OCI-LY3 (cell line): ENCODE measurements at regions not wholly inside any gene's neighbourhood (a gene's known extent, or its start where the extent isn't known, plus 50 kb on each side); places are given as distances from the start of the nearest gene placed in this dataset.

Source experiments
- H2AFZ ChIP-seq: fragments of 200-600, 300-600 bp; shearing (Covaris generic); 2 replicates; pipeline ENCODE4 v1.6.0; 2014; ENCODE audit warnings: antibody characterized with exemption, low read depth, low read length
- H3K27ac ChIP-seq: fragments of 200-600, 300-600 bp; sonication (generic); 2 replicates; pipeline ENCODE4 v1.5.1; 2014; ENCODE audit warnings: mild to moderate bottlenecking, low read length, moderate library complexity, mixed read lengths
- H3K27me3 ChIP-seq: fragments of 200-600, 300-600 bp; sonication (generic); 2 replicates; pipeline ENCODE4 v1.6.1; 2014; ENCODE audit warnings: low read depth, low read length, mixed read lengths
- H3K36me3 ChIP-seq: fragments of 200-600, 300-600 bp; sonication (generic); replicated peaks from 2 replicates; pipeline ENCODE3; 2014; ENCODE audit warnings: low read depth, low read length, mixed read lengths
- H3K4me1 ChIP-seq: fragments of 300-600, 200-600 bp; sonication (generic); 2 replicates; pipeline ENCODE4 v1.6.1; 2014; ENCODE audit warnings: low read length, mixed read lengths
- H3K4me2 ChIP-seq: fragments of 200-600, 300-600 bp; sonication (generic); 2 replicates; pipeline ENCODE4 v1.6.1; 2014; ENCODE audit warnings: low read length, mixed read lengths
- H3K4me3 ChIP-seq: fragments of 300-600, 200-600 bp; sonication (generic); 2 replicates; pipeline ENCODE4 v1.5.1; 2014; ENCODE audit warnings: antibody characterized with exemption, mild to moderate bottlenecking, low read length, moderate library complexity
- H3K79me2 ChIP-seq: fragments of 300-600, 200-600 bp; shearing (Covaris generic); 2 replicates; pipeline ENCODE4 v1.6.1; 2014; ENCODE audit warnings: mild to moderate bottlenecking, low read length, mixed read lengths
- H3K9ac ChIP-seq: fragments of 300-600, 200-600 bp; shearing (Covaris generic); 2 replicates; pipeline ENCODE4 v1.6.0; 2014; ENCODE audit warnings: mild to moderate bottlenecking, low read length, moderate library complexity
- H3K9me3 ChIP-seq: fragments of 200-600, 300-600 bp; shearing (Covaris generic); 2 replicates; pipeline ENCODE4 v1.6.1; 2014; ENCODE audit warnings: low read length, mixed read lengths; ENCODE audit not compliant: insufficient read depth
- H4K20me1 ChIP-seq: fragments of 200-600, 300-600 bp; sonication (generic); 2 replicates; pipeline ENCODE4 v1.6.1; 2016; ENCODE audit warnings: low read length, mixed read lengths; ENCODE audit not compliant: insufficient read depth
- EZH2phosphoT487 ChIP-seq: fragments of 200-600 bp; shearing (Covaris generic); IDR thresholded peaks from 2 replicates; pipeline ENCODE4 v1.6.1; 2018; ENCODE audit warnings: antibody characterized with exemption, mixed run types, low read depth
- TF ChIP-seq, protein P1 (sequence below): fragments of 200-600, 300-600 bp; sonication (generic); IDR thresholded peaks from 2 replicates; pipeline ENCODE4 v1.5.1; 2014; ENCODE audit warnings: antibody characterized with exemption, low read length, low read depth

DNA sequence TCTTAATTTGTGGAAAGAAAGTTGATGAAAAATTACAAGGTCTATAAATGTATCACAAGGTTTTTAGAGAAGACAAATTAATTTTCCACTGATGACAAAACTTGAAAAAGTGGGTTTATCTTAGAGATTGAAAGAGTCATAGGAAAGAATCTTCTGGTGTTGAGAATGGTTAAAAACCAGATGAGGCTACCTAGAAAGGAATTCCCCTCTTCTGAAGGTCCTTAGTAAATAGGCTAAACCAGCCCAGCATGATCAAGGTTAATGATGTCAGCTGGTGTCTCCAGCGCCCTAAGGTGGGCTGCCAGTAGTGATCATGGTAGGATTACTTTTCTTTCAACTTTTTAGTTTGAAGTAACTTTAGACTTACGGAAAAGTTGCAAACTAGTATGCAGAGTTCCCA is 71.8 kb upstream of the PGRMC2 start:
- Histone ChIP-seq H3K9me3 (no peaks in the 10 kb centered on the region), H2AFZ (no peak overlapping the region), H3K4me1 (peaks cover 6% of the 10 kb centered on the region; the same call in 1 of the 2 replicates), H3K36me3 (no peaks in the 10 kb centered on the region), H3K27me3 (no peaks in the 10 kb centered on the region), H3K27ac (no peak overlapping the region), H3K4me3 (no peak overlapping the region), H3K9ac (no peak overlapping the region), H3K79me2 (no peaks in the 10 kb centered on the region), H4K20me1 (no peaks in the 10 kb centered on the region), H3K4me2 (no peak overlapping the region)
- TF ChIP-seq, protein P1, sequence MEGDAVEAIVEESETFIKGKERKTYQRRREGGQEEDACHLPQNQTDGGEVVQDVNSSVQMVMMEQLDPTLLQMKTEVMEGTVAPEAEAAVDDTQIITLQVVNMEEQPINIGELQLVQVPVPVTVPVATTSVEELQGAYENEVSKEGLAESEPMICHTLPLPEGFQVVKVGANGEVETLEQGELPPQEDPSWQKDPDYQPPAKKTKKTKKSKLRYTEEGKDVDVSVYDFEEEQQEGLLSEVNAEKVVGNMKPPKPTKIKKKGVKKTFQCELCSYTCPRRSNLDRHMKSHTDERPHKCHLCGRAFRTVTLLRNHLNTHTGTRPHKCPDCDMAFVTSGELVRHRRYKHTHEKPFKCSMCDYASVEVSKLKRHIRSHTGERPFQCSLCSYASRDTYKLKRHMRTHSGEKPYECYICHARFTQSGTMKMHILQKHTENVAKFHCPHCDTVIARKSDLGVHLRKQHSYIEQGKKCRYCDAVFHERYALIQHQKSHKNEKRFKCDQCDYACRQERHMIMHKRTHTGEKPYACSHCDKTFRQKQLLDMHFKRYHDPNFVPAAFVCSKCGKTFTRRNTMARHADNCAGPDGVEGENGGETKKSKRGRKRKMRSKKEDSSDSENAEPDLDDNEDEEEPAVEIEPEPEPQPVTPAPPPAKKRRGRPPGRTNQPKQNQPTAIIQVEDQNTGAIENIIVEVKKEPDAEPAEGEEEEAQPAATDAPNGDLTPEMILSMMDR = no peak
- TF ChIP-seq EZH2phosphoT487 = no peak

- TF ChIP-seq EZH2phosphoT487 = no peak
- TF ChIP-seq, protein P1 = no peak
- peaks cover 6% of the 10 kb centered on the region; the same call in 1 of the 2 replicates for H3K4me1 ChIP-seq
- no peaks in the 10 kb centered on the region for H4K20me1 ChIP-seq
- no peak overlapping the region for H3K9ac ChIP-seq
- H3K36me3 ChIP-seq = no peaks in the 10 kb centered on the region
- H3K27me3 ChIP-seq = no peaks in the 10 kb centered on the region
- H3K9me3 ChIP-seq = no peaks in the 10 kb centered on the region
- H3K79me2 ChIP-seq = no peaks in the 10 kb centered on the region
- no peak overlapping the region for H3K4me3 ChIP-seq
- no peak overlapping the region for H2AFZ ChIP-seq
- H3K4me2 ChIP-seq = no peak overlapping the region
- H3K27ac ChIP-seq = no peak overlapping the region
These were observed 71.3 kb upstream of the PGRMC2 start for GRCh38 chr4:128358913-128359279.

- H3K36me3 ChIP-seq = no peaks in the 10 kb centered on the region
- no peak overlapping the region for H3K4me2 ChIP-seq
- no peaks in the 10 kb centered on the region for H3K27me3 ChIP-seq
- H3K9ac ChIP-seq = no peak overlapping the region
- no peaks in the 10 kb centered on the region for H4K20me1 ChIP-seq
- H3K9me3 ChIP-seq = no peaks in the 10 kb centered on the region
- H2AFZ ChIP-seq = no peak overlapping the region
- H3K79me2 ChIP-seq = no peaks in the 10 kb centered on the region
- H3K27ac ChIP-seq = no peak overlapping the region
- H3K4me3 ChIP-seq = no peak overlapping the region
- H3K4me1 ChIP-seq = peaks cover 6% of the 10 kb centered on the region; the same call in 1 of the 2 replicates
- TF ChIP-seq, protein P1 = no peak
- TF ChIP-seq EZH2phosphoT487 = no peak
These were observed 70.8 kb upstream of the PGRMC2 start for GRCh38 chr4:128358231-128358912.

DNA sequence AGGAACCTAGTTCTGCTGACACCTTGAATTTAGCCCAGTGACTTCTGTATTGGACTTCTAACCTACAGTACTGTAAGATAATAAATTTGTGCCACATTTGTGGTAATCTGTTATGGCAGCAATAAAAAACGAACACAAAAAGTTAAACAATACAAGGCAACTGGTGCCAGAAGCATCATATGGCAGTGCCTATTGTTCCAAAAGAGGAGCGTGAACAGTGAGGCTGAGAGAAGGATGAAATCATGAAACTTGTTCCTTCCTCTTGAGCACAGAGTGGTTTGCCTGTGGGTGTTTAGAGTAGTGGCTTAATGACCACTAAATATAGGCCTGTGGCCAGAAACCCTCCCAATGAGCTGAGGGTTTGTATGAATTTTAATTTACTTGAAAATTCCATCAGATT is 69.7 kb upstream of the PGRMC2 start:
- Histone ChIP-seq H3K4me2 (no peak overlapping the region), H4K20me1 (no peaks in the 10 kb centered on the region), H3K4me3 (no peak overlapping the region), H3K4me1 (peaks cover 6% of the 10 kb centered on the region; the same call in 1 of the 2 replicates), H3K36me3 (no peaks in the 10 kb centered on the region), H2AFZ (no peak overlapping the region), H3K9ac (no peak overlapping the region), H3K79me2 (no peaks in the 10 kb centered on the region), H3K9me3 (no peaks in the 10 kb centered on the region), H3K27ac (no peak overlapping the region), H3K27me3 (no peaks in the 10 kb centered on the region)
- TF ChIP-seq EZH2phosphoT487 = no peak
- TF ChIP-seq, protein P1 = no peak
